ENCODE measurements at regions not wholly inside any gene's neighbourhood (a gene's known extent, or its start where the extent isn't known, plus 50 kb on each side); places are given as distances from the start of the nearest gene placed in this dataset.

DNA sequence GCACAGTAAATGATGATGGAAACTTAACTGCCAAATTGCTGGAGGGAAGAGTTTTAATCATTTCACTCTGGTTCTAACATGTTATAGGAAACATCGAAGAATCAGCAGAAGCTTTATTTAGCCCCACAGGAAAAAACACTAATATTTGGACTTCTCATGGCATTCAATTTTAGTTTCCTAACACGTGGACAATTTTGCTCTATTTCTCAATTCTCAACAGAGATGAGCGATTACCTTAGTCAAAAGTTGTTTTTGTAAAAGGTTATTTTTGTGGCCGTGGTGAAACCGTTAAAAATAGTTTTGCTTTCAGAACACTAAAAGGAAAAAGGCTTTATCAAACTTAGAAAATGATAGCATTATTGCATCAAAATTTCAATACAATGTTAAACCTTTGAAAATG, 235.2 kb downstream of the PLK2 start:
- TF ChIP-seq CTCF (IDR thresholded peaks at IDR 0.05): no peak
- TF ChIP-seq POLR2A (IDR thresholded peaks at IDR 0.05): no peak
